HG02981 (cell line): ENCODE measurements at regions not wholly inside any gene's neighbourhood (a gene's known extent, or its start where the extent isn't known, plus 50 kb on each side); places are given as distances from the start of the nearest gene placed in this dataset.
"Not testable (repeated sequence)": the region's sequence is repeated elsewhere in the genome, so short reads cannot be mapped to it uniquely, and the experiment has no call there.

Experiments
- ATAC-seq: cut with Tn5 transposase; IDR thresholded peaks from one replicate; pipeline ENCODE4 v1.9.1; 2021; ENCODE audit warnings: mild to moderate bottlenecking, moderate library complexity; ENCODE audit not compliant: unreplicated experiment

- ATAC-seq, result no peak
Observed at GRCh38 chr10:34911661-34912205, 96.6 kb upstream of the PARD3 start.

- ATAC-seq, result no peak
Observed at GRCh38 chr10:34908481-34908880, 93.4 kb upstream of the PARD3 start.

GRCh38 chr10:34907743-34908430 is 92.8 kb upstream of the PARD3 start:
- ATAC-seq, result no peak

GRCh38 chr10:34906067-34906965 is 91.2 kb upstream of the PARD3 start:
- no peak for ATAC-seq

- ATAC-seq, result no peak
Observed at GRCh38 chr10:34905200-34905927, 90.3 kb upstream of the PARD3 start.

- ATAC-seq, result no peak
Observed at GRCh38 chr10:34904191-34904590, 89.1 kb upstream of the PARD3 start.

GRCh38 chr10:34899161-34899560 is 84.1 kb upstream of the PARD3 start:
- no peak for ATAC-seq

- no peak for ATAC-seq
Observed at GRCh38 chr10:34895977-34896376, 80.9 kb upstream of the PARD3 start.

- not testable (repeated sequence) for ATAC-seq
Observed at GRCh38 chr10:34895046-34895445, 80.0 kb upstream of the PARD3 start.

GRCh38 chr10:34892521-34892920 is 77.4 kb upstream of the PARD3 start:
- ATAC-seq, result not testable (repeated sequence)

GRCh38 chr10:34890939-34891338 is 75.8 kb upstream of the PARD3 start:
- no peak for ATAC-seq

- ATAC-seq, result no peak
Observed at GRCh38 chr10:34889004-34889869, 74.1 kb upstream of the PARD3 start.

GRCh38 chr10:34886906-34887642 is 72.0 kb upstream of the PARD3 start:
- no peak for ATAC-seq

GRCh38 chr10:34885898-34886297 is 70.8 kb upstream of the PARD3 start:
- no peak for ATAC-seq

GRCh38 chr10:34885011-34885410 is 69.9 kb upstream of the PARD3 start:
- no peak for ATAC-seq

GRCh38 chr10:34884272-34884952 is 69.3 kb upstream of the PARD3 start:
- no peak for ATAC-seq

GRCh38 chr10:34880817-34881216 is 65.7 kb upstream of the PARD3 start:
- ATAC-seq, result no peak

GRCh38 chr10:34878651-34879050 is 63.6 kb upstream of the PARD3 start:
- not testable (repeated sequence) for ATAC-seq

- ATAC-seq, result no peak
Observed at GRCh38 chr10:34875061-34875460, 60.0 kb upstream of the PARD3 start.
